ENCODE measurements at regions not wholly inside any gene's neighbourhood (a gene's known extent, or its start where the extent isn't known, plus 50 kb on each side); places are given as distances from the start of the nearest gene placed in this dataset.

- no peak for TF ChIP-seq CTCF (conservative IDR thresholded peaks at IDR 0.05 in 1 of 2, IDR thresholded peaks at IDR 0.05 in 1 of 2; ENCODE audit: low read depth in 1 of 2, low read length in 2 of 2)
- TF ChIP-seq EZH2 (IDR thresholded peaks at IDR 0.05; ENCODE audit: low read length, missing control alignments), result no peak
Measured at GRCh38 chr4:43223820-43224219, 331.3 kb downstream of the GRXCR1 start.
